ENCODE measurements at regions not wholly inside any gene's neighbourhood (a gene's known extent, or its start where the extent isn't known, plus 50 kb on each side); places are given as distances from the start of the nearest gene placed in this dataset.

DNA sequence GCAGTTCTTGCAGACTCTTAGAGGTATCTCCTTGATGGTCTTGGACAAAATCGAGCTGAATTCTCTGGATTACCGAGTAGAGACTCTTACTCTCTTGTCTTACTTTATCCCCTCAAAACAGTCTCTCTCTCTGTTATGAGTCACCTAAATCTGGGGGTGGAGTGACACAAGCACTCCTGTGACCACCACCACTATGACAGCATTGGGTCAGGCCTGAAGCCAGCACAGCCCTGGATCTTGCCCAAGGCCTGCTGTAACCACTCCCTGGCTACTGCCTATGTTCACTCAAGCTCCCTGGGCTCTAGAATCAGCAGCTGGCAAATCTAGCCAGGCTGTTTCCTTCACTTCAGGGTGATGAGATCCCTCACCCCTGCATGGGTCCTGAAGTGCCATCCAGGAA, 662.5 kb downstream of the LUZP2 start:
- Mint-ChIP-seq H3K27ac (no peak overlapping the region), H3K36me3 (ENCODE audit: low read depth) (no peaks in the 10 kb centered on the region), H3K4me1 (ENCODE audit: low read depth) (no peaks in the 10 kb centered on the region), H3K4me3 (no peak overlapping the region), H3K27me3 (ENCODE audit: insufficient read depth) (no peaks in the 10 kb centered on the region), H3K9me3 (peaks cover 24% of the 10 kb centered on the region)
- intact Hi-C loops (cut with micrococcal nuclease) = no loop called here
- no peak for DNase-seq (ENCODE audit: low spot score)

DNA sequence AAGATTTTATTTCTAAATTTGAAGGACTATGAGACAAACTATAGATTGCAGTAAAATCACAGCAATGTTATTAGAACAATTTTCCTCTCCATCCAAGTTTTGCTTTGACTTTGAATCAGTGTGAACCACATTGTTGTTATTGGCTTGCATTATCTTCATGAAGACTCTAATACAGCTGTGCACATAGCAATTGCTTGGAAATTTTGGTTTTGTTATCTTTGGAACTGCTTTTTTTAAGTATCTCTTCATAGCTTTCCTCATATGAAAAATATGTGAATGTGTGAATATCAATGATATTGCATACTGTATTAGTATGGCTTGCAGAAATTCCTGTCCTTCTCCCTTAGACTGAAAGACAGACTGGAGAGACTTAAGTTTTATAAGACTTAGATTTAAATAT, 666.6 kb downstream of the LUZP2 start:
- peaks cover 11% of the 10 kb centered on the region for H3K9me3 Mint-ChIP-seq
- no peaks in the 10 kb centered on the region for H3K4me1 Mint-ChIP-seq (ENCODE audit: low read depth)
- no peaks in the 10 kb centered on the region for H3K27me3 Mint-ChIP-seq (ENCODE audit: insufficient read depth)
- intact Hi-C loops (cut with micrococcal nuclease) = no loop called here
- H3K27ac Mint-ChIP-seq = no peak overlapping the region
- H3K36me3 Mint-ChIP-seq (ENCODE audit: low read depth) = no peaks in the 10 kb centered on the region
- no peak for DNase-seq (ENCODE audit: low spot score)
- H3K4me3 Mint-ChIP-seq = no peak overlapping the region

DNA sequence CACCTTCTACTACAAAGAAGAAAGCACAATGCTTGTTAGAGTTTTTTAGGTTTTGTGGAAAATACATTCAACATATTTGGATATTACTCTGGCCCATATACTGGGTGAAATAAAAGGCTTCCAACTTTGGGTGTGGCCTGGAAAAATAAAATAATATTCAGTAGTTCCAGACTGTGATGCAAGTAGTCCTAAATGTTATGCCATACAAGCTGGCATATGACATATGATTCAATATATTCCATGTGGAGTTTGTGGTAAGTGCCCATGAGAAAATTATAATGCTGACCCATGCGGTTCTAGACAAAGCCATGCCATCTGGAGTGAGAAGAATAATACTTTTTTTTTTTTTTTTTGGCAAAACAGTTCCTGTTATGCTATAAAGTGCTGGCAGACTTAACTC, 683.3 kb downstream of the LUZP2 start:
- peaks cover 20% of the 10 kb centered on the region for H3K9me3 Mint-ChIP-seq
- no peaks in the 10 kb centered on the region for H3K27me3 Mint-ChIP-seq (ENCODE audit: insufficient read depth)
- no peaks in the 10 kb centered on the region for H3K4me1 Mint-ChIP-seq (ENCODE audit: low read depth)
- DNase-seq (ENCODE audit: low spot score) = no peak
- intact Hi-C loops (cut with micrococcal nuclease) = no loop called here
- H3K4me3 Mint-ChIP-seq = no peak overlapping the region
- no peak overlapping the region for H3K27ac Mint-ChIP-seq
- no peaks in the 10 kb centered on the region for H3K36me3 Mint-ChIP-seq (ENCODE audit: low read depth)

DNA sequence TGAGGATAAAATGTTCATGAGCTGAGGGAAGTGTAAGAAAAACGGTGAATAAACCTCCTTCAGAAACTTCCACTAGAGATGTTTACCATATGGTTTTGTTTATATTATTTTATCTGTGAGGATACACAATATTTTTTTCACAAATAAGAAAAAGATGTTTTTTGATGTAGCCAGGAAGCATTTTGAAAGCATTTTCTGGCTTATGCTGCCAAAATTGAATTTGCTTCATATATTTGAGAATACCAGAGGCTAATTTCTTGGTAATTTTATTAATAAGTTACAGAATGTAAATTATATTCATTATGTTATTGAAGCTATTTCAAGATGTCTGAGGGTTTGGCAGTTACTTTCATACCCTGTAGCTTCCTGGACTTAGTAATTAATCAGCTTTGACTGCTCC, 686.6 kb downstream of the LUZP2 start:
- Mint-ChIP-seq H3K27ac (no peak overlapping the region), H3K4me1 (ENCODE audit: low read depth) (no peaks in the 10 kb centered on the region), H3K4me3 (no peak overlapping the region), H3K9me3 (peaks cover 7% of the 10 kb centered on the region), H3K36me3 (ENCODE audit: low read depth) (no peaks in the 10 kb centered on the region), H3K27me3 (ENCODE audit: insufficient read depth) (no peaks in the 10 kb centered on the region)
- no peak for DNase-seq (ENCODE audit: low spot score)
- intact Hi-C loops (cut with micrococcal nuclease) = no loop called here

GRCh38 chr11:25197515-25197914, 700.7 kb downstream of the LUZP2 start:
- Mint-ChIP-seq H3K9me3 (peaks cover 7% of the 10 kb centered on the region), H3K27ac (no peak overlapping the region), H3K4me3 (no peak overlapping the region), H3K27me3 (ENCODE audit: insufficient read depth) (no peaks in the 10 kb centered on the region), H3K4me1 (ENCODE audit: low read depth) (no peaks in the 10 kb centered on the region), H3K36me3 (ENCODE audit: low read depth) (no peaks in the 10 kb centered on the region)
- DNase-seq (ENCODE audit: low spot score) = no peak
- intact Hi-C loops (cut with micrococcal nuclease) = no loop called here

GRCh38 chr11:25198704-25199103, 701.9 kb downstream of the LUZP2 start:
- no peaks in the 10 kb centered on the region for H3K36me3 Mint-ChIP-seq (ENCODE audit: low read depth)
- DNase-seq (ENCODE audit: low spot score) = no peak
- no peak overlapping the region for H3K27ac Mint-ChIP-seq
- H3K4me3 Mint-ChIP-seq = no peak overlapping the region
- intact Hi-C loops (cut with micrococcal nuclease) = no loop called here
- H3K4me1 Mint-ChIP-seq (ENCODE audit: low read depth) = no peaks in the 10 kb centered on the region
- no peaks in the 10 kb centered on the region for H3K27me3 Mint-ChIP-seq (ENCODE audit: insufficient read depth)
- peaks cover 7% of the 10 kb centered on the region for H3K9me3 Mint-ChIP-seq

DNA sequence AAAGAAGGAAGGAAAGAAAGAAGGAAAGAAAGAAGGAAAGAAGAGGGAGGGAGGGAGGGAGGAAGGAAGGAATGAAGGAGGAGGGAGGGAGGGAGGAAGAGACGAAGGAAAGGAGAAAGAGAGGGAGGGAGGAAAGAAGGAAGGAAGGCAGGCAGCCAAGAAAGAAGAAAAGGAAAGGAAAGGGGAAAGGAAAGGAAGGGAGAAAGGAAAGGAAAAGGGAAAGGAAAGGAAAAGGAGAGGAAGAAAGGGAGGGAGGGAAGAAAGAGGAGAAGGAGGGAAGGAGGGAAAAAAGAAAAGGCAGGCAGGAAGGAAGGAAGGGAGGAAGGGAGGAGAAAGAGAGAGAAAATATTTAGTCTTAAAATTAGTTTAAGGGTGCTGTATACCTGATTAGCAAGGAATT, 704.1 kb downstream of the LUZP2 start:
- H3K4me1 Mint-ChIP-seq (ENCODE audit: low read depth) = no peaks in the 10 kb centered on the region
- H3K4me3 Mint-ChIP-seq = no peak overlapping the region
- DNase-seq (ENCODE audit: low spot score) = no peak
- intact Hi-C loops (cut with micrococcal nuclease) = no loop called here
- peaks cover 14% of the 10 kb centered on the region for H3K9me3 Mint-ChIP-seq
- H3K36me3 Mint-ChIP-seq (ENCODE audit: low read depth) = no peaks in the 10 kb centered on the region
- H3K27ac Mint-ChIP-seq = no peak overlapping the region
- H3K27me3 Mint-ChIP-seq (ENCODE audit: insufficient read depth) = no peaks in the 10 kb centered on the region

GRCh38 chr11:25206762-25207161, 709.9 kb downstream of the LUZP2 start:
- H3K27ac Mint-ChIP-seq = no peak overlapping the region
- DNase-seq (ENCODE audit: low spot score) = no peak
- H3K4me3 Mint-ChIP-seq = no peak overlapping the region
- H3K9me3 Mint-ChIP-seq = peaks cover 33% of the 10 kb centered on the region
- H3K36me3 Mint-ChIP-seq (ENCODE audit: low read depth) = no peaks in the 10 kb centered on the region
- no peaks in the 10 kb centered on the region for H3K27me3 Mint-ChIP-seq (ENCODE audit: insufficient read depth)
- H3K4me1 Mint-ChIP-seq (ENCODE audit: low read depth) = no peaks in the 10 kb centered on the region
- intact Hi-C loops (cut with micrococcal nuclease) = no loop called here

DNA sequence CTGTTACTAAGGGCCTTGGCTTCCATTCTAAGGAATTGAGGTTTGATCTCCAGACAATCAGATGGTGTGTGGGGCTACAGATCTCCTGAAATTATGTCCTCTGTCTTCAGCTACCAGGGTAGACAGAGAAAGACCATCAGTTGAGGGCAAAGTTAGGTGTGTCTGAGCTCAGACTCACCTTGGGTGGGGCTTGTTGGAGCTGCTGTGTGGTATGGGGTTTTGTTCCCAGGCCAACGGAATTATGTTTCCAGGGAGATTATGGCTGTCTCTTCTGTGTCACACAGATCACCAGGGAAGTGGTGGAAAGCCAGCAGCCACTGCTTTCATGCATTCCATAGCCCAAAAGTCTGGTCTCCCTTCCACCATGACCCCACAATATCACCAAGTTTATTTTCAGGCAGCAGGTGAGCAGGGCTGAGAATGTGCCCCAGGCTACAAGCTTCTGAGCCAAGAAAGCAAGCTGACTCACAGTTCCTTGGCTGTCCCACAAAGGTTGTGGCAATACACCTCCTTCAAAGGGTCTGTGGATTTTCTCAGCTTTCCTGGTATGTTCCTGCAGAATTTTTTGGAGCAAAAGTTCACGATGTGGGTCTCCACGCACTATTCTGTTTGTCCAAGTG, 714.9 kb downstream of the LUZP2 start:
- Mint-ChIP-seq H3K36me3 (ENCODE audit: low read depth) (no peaks in the 10 kb centered on the region), H3K27me3 (ENCODE audit: insufficient read depth) (no peaks in the 10 kb centered on the region), H3K27ac (no peak overlapping the region), H3K4me3 (no peak overlapping the region), H3K4me1 (ENCODE audit: low read depth) (no peaks in the 10 kb centered on the region), H3K9me3 (peaks cover 19% of the 10 kb centered on the region)
- intact Hi-C loops (cut with micrococcal nuclease) = no loop called here
- no peak for DNase-seq (ENCODE audit: low spot score)

DNA sequence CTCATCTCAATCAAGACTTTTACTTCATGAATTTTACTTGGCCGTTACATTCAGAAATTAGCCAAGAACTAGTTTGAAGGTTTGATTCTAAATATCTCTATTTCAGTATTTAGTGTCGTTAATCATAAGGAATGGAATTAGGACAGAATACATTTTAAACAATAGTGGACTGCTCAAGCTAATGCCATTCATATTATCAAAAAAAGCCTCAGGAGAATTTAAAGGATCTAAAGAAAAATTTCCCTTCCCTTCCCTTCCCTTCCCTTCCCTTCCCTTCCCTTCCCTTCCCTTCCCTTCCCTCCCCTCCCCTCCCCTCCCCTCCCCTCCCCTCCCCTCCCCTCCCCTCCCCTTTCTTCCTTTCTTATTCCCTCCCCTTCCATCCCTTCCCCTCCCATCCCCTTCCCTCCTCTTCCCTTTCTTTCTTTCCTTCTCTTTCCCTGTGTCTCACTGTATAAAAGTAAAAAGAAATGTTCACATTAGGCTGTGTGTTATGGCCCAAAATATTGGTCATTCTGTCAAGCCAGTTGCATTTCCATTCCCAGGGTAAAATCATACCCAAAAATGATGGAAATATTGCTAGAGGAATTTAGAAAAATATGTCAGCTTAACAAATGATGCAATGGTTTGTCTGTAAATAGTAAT, 717.8 kb downstream of the LUZP2 start:
- H3K27me3 Mint-ChIP-seq (ENCODE audit: insufficient read depth) = no peaks in the 10 kb centered on the region

GRCh38 chr11:25218036-25218435, 721.2 kb downstream of the LUZP2 start:
- intact Hi-C loops (cut with micrococcal nuclease) = no loop called here
- Mint-ChIP-seq H3K4me1 (ENCODE audit: low read depth) (no peaks in the 10 kb centered on the region), H3K27me3 (ENCODE audit: insufficient read depth) (no peaks in the 10 kb centered on the region), H3K36me3 (ENCODE audit: low read depth) (no peaks in the 10 kb centered on the region), H3K9me3 (peaks cover 12% of the 10 kb centered on the region), H3K4me3 (no peak overlapping the region), H3K27ac (no peak overlapping the region)
- no peak for DNase-seq (ENCODE audit: low spot score)

More for the DNA sequence above, 717.8 kb downstream of the LUZP2 start:
- H3K4me3 Mint-ChIP-seq = no peak overlapping the region
- no peaks in the 10 kb centered on the region for H3K4me1 Mint-ChIP-seq (ENCODE audit: low read depth)
- peaks cover 6% of the 10 kb centered on the region for H3K9me3 Mint-ChIP-seq
- intact Hi-C loops (cut with micrococcal nuclease) = no loop called here
- no peak overlapping the region for H3K27ac Mint-ChIP-seq
- DNase-seq (ENCODE audit: low spot score) = no peak
- no peaks in the 10 kb centered on the region for H3K36me3 Mint-ChIP-seq (ENCODE audit: low read depth)

DNA sequence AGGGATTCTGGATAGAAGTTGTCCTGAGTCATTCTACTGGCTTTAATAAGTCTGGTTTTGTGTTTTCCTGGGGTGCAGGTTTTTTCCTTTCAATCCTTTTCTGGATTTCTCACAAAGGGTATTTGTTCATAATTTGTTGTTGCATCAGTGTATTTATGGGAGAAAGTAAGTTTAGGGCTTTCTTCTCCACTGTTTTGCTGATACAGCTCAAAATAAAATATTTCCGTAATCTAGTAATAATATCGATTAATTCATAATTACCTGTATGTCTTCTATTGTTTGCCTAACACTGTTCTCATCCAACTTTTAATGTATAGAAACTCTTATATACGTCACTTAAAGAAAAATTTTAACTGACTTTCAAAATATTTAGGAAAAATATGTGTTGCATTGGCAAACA, 728.2 kb downstream of the LUZP2 start:
- intact Hi-C loops (cut with micrococcal nuclease) = no loop called here
- no peaks in the 10 kb centered on the region for H3K4me1 Mint-ChIP-seq (ENCODE audit: low read depth)
- no peaks in the 10 kb centered on the region for H3K36me3 Mint-ChIP-seq (ENCODE audit: low read depth)
- no peaks in the 10 kb centered on the region for H3K27me3 Mint-ChIP-seq (ENCODE audit: insufficient read depth)
- peaks cover 21% of the 10 kb centered on the region for H3K9me3 Mint-ChIP-seq
- DNase-seq (ENCODE audit: low spot score) = no peak
- H3K27ac Mint-ChIP-seq = no peak overlapping the region
- H3K4me3 Mint-ChIP-seq = no peak overlapping the region

DNA sequence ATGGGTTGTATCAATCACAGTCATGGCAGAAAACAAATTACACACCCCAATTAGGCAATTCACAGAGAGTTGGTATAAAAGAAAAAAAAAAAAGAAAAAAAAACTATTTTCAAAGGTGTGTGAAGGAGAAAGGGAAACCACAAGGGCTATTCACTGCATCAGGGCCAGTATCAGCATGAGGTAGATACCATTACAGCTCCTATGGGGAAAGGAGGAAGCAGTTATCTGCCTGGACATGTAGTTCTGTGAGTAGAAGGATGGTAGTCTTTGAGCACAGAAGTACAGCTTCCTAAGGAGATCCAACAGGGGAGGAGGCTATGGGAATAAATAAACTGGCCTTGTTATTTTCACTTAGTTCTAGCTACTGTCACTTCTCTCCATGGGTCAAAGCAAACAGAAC, 746.1 kb downstream of the LUZP2 start:
- intact Hi-C loops (cut with micrococcal nuclease) = no loop called here
- no peak for DNase-seq (ENCODE audit: low spot score)
- H3K36me3 Mint-ChIP-seq (ENCODE audit: low read depth) = no peaks in the 10 kb centered on the region
- H3K27me3 Mint-ChIP-seq (ENCODE audit: insufficient read depth) = no peaks in the 10 kb centered on the region
- no peak overlapping the region for H3K27ac Mint-ChIP-seq
- H3K4me3 Mint-ChIP-seq = no peak overlapping the region
- no peaks in the 10 kb centered on the region for H3K4me1 Mint-ChIP-seq (ENCODE audit: low read depth)
- H3K9me3 Mint-ChIP-seq = peaks cover 13% of the 10 kb centered on the region

DNA sequence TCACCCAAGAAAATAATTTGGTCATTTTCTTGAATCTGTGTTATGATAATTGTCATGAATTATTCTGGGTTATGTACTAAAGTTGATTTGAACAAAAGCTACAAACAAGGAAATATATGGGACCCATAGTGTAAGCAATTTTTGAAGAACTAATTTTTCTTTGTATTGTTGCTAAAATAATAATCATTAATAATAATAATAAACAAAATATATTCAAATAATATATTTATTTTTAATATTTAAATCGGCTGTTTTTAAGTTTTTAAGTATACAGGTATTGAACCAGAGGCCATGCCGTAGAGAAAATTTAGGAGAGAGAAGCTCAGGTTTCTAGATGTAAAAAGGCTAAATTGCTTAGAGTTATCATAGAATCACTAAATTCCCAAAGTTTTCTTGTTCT, 747.3 kb downstream of the LUZP2 start:
- Mint-ChIP-seq H3K4me1 (ENCODE audit: low read depth) (no peaks in the 10 kb centered on the region), H3K36me3 (ENCODE audit: low read depth) (no peaks in the 10 kb centered on the region), H3K9me3 (peaks cover 13% of the 10 kb centered on the region), H3K27me3 (ENCODE audit: insufficient read depth) (no peaks in the 10 kb centered on the region), H3K4me3 (no peak overlapping the region), H3K27ac (no peak overlapping the region)
- intact Hi-C loops (cut with micrococcal nuclease) = no loop called here
- DNase-seq (ENCODE audit: low spot score) = no peak

All from activated T-helper 1 cell treated with anti-CD3 and anti-CD28 coated beads, Interleukin-12 subunit alpha, Interleukin-12 subunit beta, Interleukin-2, Interleukin-4 antibody, amounts not matched to agents 30 ng/mL and 10 ng/mL and 1 ng/mL, durations not matched to agents 14 hours and 24 hours and 36 hours (primary cell).